ENCODE measurements at regions not wholly inside any gene's neighbourhood (a gene's known extent, or its start where the extent isn't known, plus 50 kb on each side); places are given as distances from the start of the nearest gene placed in this dataset.

DNA sequence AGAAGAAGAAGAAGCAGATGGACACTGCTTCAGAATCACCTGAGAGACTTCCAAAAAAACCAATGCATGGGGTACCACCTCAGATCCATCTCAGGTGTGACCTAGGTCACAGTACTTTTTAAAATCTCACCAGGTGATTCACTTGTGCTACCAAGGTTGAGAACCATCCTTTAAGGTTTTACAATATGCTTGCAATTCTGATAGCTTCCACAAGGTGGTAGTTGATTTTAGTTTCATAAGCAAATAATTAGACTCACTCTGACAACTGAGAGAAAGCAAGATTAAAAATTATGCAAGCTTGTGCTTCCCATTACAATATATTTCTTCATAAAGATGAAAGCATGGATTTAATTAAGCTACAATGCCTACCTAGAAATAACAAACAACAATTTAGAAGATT, 355.1 kb downstream of the EN1 start:
- Histone ChIP-seq H3F3A (ENCODE audit: insufficient read depth) (no peaks in the 10 kb centered on the region), H3K9ac (ENCODE audit: low read length) (no peak overlapping the region), H3K4me3 (ENCODE audit: insufficient read depth, low read length, poor library complexity, severe bottlenecking) (no peak overlapping the region), H3K4me2 (ENCODE audit: low read depth, low read length, poor library complexity, severe bottlenecking) (no peak overlapping the region), H3K36me3 (ENCODE audit: low read length) (no peaks in the 10 kb centered on the region), H4K20me1 (ENCODE audit: low read depth, low read length) (no peaks in the 10 kb centered on the region), H3K79me2 (ENCODE audit: insufficient read depth, low read length) (no peaks in the 10 kb centered on the region), H2AFZ (ENCODE audit: low read depth, low read length, severe bottlenecking) (no peak overlapping the region), H3K27ac (ENCODE audit: low read depth, low read length) (no peak overlapping the region), H3K27me3 (ENCODE audit: low read length) (no peaks in the 10 kb centered on the region), H3K9me2 (replicated peaks; ENCODE audit: insufficient read depth, low read length) (no peaks in the 10 kb centered on the region), H3K9me3 (ENCODE audit: insufficient read depth, low read length) (no peaks in the 10 kb centered on the region)
- TF ChIP-seq, protein P1, sequence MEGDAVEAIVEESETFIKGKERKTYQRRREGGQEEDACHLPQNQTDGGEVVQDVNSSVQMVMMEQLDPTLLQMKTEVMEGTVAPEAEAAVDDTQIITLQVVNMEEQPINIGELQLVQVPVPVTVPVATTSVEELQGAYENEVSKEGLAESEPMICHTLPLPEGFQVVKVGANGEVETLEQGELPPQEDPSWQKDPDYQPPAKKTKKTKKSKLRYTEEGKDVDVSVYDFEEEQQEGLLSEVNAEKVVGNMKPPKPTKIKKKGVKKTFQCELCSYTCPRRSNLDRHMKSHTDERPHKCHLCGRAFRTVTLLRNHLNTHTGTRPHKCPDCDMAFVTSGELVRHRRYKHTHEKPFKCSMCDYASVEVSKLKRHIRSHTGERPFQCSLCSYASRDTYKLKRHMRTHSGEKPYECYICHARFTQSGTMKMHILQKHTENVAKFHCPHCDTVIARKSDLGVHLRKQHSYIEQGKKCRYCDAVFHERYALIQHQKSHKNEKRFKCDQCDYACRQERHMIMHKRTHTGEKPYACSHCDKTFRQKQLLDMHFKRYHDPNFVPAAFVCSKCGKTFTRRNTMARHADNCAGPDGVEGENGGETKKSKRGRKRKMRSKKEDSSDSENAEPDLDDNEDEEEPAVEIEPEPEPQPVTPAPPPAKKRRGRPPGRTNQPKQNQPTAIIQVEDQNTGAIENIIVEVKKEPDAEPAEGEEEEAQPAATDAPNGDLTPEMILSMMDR (IDR thresholded peaks at IDR 0.05; ENCODE audit: insufficient read depth, low read length, poor library complexity, severe bottlenecking), result no peak
- no peak for TF ChIP-seq EZH2phosphoT487 (conservative IDR thresholded peaks at IDR 0.05; ENCODE audit: low read length)

DNA sequence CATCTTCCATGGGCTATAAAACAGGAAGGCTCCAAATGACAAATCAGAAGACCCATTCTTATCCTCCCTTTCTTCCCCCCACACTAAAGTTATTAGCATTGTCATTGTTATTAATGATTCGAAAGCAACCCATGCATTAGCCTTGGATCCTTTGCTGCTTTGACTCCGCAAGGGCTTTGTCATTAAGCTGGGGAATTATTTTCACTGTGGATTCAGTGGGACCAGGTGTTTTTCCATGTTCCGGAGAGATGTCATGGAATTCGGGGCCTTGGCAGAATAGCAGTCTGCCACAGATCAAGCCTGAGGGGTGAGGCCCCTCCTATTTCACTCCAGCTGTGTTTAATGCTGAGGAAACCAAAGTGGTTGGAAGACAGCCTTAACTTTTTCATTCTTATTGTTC, 357.1 kb downstream of the EN1 start:
- no peak for TF ChIP-seq EZH2phosphoT487 (conservative IDR thresholded peaks at IDR 0.05; ENCODE audit: low read length)
- TF ChIP-seq, protein P1 (IDR thresholded peaks at IDR 0.05; ENCODE audit: insufficient read depth, low read length, poor library complexity, severe bottlenecking), result no peak
- Histone ChIP-seq H3K79me2 (ENCODE audit: insufficient read depth, low read length) (no peaks in the 10 kb centered on the region), H3K4me3 (ENCODE audit: insufficient read depth, low read length, poor library complexity, severe bottlenecking) (no peak overlapping the region), H3K27me3 (ENCODE audit: low read length) (no peaks in the 10 kb centered on the region), H3F3A (ENCODE audit: insufficient read depth) (no peaks in the 10 kb centered on the region), H3K36me3 (ENCODE audit: low read length) (no peaks in the 10 kb centered on the region), H3K27ac (ENCODE audit: low read depth, low read length) (no peak overlapping the region), H4K20me1 (ENCODE audit: low read depth, low read length) (no peaks in the 10 kb centered on the region), H3K9ac (ENCODE audit: low read length) (no peak overlapping the region), H3K4me2 (ENCODE audit: low read depth, low read length, poor library complexity, severe bottlenecking) (no peak overlapping the region), H3K9me3 (ENCODE audit: insufficient read depth, low read length) (no peaks in the 10 kb centered on the region), H2AFZ (ENCODE audit: low read depth, low read length, severe bottlenecking) (no peak overlapping the region), H3K9me2 (replicated peaks; ENCODE audit: insufficient read depth, low read length) (no peaks in the 10 kb centered on the region)

DNA sequence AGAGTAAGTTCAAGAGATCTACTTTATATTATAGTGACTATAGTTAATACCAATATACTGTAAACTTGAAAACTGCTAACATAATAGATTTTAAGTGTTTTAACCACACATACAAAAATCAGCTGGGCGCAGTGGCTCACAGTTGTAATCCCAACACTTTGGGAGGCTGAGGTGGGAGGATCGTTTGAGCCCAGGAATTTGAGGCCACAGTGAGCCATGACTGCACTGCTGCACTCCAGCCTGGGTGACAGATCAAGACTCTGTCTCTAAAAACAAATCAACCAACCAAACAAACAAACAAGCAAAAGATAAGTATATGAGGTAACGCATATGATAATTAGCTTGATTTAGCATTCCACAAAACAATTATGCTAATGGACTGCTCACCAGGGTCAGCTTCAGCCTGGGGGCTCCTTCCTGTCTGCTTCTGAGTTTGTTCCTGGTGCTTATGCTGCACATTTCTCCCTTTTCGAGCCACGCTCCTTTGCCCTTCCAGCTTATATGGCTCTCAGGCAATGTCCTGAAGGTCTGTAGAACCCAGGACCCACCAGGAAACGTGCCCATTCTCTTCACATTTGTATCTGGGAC, 357.6 kb downstream of the EN1 start:
- H3F3A ChIP-seq (ENCODE audit: insufficient read depth), result no peaks in the 10 kb centered on the region
- no peak overlapping the region for H3K27ac ChIP-seq (ENCODE audit: low read depth, low read length)
- TF ChIP-seq EZH2phosphoT487 (conservative IDR thresholded peaks at IDR 0.05; ENCODE audit: low read length), result no peak
- TF ChIP-seq, protein P1 (IDR thresholded peaks at IDR 0.05; ENCODE audit: insufficient read depth, low read length, poor library complexity, severe bottlenecking), result no peak

More for the DNA sequence above, 357.6 kb downstream of the EN1 start:
- no peaks in the 10 kb centered on the region for H3K27me3 ChIP-seq (ENCODE audit: low read length)
- no peaks in the 10 kb centered on the region for H3K9me3 ChIP-seq (ENCODE audit: insufficient read depth, low read length)
- H2AFZ ChIP-seq (ENCODE audit: low read depth, low read length, severe bottlenecking), result no peak overlapping the region
- no peak overlapping the region for H3K9ac ChIP-seq (ENCODE audit: low read length)
- no peak overlapping the region for H3K4me2 ChIP-seq (ENCODE audit: low read depth, low read length, poor library complexity, severe bottlenecking)
- no peaks in the 10 kb centered on the region for H3K36me3 ChIP-seq (ENCODE audit: low read length)
- no peak overlapping the region for H3K4me3 ChIP-seq (ENCODE audit: insufficient read depth, low read length, poor library complexity, severe bottlenecking)
- H3K79me2 ChIP-seq (ENCODE audit: insufficient read depth, low read length), result no peaks in the 10 kb centered on the region
- no peaks in the 10 kb centered on the region for H3K9me2 ChIP-seq (replicated peaks; ENCODE audit: insufficient read depth, low read length)
- H4K20me1 ChIP-seq (ENCODE audit: low read depth, low read length), result no peaks in the 10 kb centered on the region

Data from SU-DHL-6 (cell line).